Brain pericyte (primary cell): ENCODE measurements at regions not wholly inside any gene's neighbourhood (a gene's known extent, or its start where the extent isn't known, plus 50 kb on each side); places are given as distances from the start of the nearest gene placed in this dataset.

Experiments used
- DNase-seq: peaks from one replicate; pipeline ENCODE4 v3.0.0-alpha.2; 2012; ENCODE audit warnings: low read depth, low spot score

DNA sequence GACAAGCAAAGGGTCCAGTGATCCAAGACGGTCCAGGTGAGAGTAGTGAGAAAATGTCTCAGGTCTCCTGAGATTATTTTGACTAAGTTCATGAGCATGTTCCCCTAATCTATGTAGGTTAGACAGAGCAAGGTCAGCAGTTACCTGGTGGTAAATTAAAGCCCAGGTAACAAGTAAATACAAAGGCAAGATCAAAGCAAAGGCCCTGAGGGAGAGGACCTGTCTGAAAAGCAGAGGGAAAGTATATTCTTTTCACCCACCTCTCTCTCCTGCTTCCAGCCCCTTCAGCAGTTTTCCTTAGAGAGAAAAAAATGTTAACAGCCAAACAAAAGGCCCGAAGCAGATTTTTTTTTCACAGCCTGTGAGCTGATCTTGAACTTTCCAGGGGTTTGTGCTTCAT is 302.7 kb downstream of the MAP2K6 start:
- DNase-seq, result no peak

GRCh38 chr17:69717819-69718218 is 303.3 kb downstream of the MAP2K6 start:
- no peak for DNase-seq

DNA sequence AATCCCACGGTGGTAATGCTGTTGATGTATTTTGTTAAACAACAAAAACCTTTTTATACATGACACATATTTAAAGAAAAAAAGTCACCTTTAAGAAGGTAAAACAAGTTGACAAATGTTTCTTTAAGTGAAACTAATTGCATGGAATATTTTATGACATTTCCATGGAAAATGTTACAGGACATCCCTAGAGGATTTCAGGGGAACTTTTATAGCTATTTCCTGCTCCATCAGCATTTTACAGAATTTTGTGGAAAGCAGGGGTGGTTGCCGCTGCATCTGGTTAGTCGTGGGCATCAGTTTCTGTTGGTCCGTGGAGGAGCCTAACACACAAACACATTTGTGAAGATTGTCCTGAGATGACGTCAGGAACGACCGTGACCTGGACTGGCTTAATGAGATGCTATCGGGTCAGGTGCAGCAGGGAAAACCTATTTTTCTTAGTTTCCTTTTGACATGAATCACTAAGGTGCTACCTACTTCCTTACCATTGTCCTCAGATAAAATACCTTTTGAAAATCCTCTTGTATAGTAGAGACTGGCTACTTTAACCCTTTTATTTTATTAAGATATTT is 305.1 kb downstream of the MAP2K6 start:
- no peak for DNase-seq

DNA sequence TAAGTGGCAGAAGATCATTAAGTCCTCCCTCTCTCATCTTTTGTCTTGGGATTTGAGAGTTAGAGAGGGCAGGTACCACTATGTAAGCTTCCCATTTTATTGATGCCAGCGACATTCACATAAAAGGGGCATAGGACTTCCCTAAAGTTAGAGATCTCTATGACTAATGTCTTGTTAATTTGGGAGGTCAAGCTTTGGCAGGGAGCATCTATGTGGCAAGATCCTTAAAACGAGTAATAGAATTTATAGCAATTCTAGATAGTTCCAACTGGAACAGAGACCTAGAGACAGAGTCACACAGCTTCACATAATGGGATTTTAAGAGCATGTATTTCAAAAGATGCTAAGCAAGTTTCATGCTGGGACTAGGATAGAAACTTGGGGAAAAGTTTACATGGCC is 308.0 kb downstream of the MAP2K6 start:
- DNase-seq, result no peak

GRCh38 chr17:69723316-69723715 is 308.8 kb downstream of the MAP2K6 start:
- DNase-seq, result no peak

GRCh38 chr17:69723741-69724140 is 309.2 kb downstream of the MAP2K6 start:
- DNase-seq, result no peak

- DNase-seq, result no peak
Measured at GRCh38 chr17:69724238-69724637, 309.7 kb downstream of the MAP2K6 start.

DNA sequence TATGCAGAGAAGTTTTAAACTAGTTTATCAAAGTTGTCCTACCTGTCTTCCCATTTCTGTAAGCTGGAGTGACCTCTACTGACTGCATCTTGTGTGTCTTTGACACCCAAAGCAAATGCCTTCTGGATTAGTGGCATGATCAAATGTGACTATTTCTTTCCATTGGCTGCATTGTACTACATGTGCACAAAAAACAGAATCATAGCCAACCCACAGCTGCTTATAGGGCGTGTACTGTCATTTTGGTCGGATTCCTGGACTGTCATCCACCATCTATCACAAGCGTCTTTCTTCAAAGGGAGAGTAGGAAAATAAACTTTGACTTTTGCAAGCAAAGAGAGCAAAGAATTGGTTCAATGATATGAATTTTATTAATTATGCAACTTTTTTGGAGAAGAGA is 310.6 kb downstream of the MAP2K6 start:
- DNase-seq, result no peak

DNA sequence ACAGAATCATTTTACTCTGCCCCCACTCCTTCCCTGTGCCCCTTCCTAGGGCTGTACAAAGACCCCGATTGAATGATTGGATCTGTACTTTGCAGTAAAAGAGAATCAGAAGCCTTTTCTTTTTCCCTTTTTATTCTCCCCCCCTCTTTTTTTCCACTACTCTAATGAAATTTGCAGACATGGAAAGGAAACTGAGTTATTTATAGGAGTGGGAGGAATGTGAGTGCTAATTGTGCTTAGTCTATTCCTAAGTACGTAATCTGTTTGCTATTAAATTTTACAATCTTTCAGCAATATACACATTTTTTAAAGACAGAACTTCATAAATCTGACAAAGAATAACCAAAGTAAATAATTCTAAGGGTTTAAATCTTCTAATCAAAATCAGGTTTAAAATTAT is 314.3 kb downstream of the MAP2K6 start:
- DNase-seq, result no peak

DNA sequence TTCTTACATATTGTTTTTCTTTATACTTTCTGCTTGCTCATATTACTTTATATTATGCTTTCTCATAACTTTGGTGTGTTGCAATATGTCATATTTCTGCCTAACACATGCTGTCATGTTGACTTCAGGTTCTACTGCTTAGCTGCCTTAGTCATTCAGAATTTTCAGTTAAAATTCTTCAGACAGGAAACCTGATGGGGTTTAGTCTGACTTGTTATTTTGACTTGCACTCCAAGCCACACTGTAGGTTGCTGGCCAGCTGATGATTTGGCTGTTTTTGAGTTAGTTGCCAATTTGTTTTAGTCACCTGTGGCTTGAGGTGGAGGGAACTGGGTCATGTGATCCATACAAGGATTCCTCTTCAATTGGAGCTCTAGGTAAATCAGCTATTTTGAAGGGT is 315.4 kb downstream of the MAP2K6 start:
- DNase-seq, result no peak

DNA sequence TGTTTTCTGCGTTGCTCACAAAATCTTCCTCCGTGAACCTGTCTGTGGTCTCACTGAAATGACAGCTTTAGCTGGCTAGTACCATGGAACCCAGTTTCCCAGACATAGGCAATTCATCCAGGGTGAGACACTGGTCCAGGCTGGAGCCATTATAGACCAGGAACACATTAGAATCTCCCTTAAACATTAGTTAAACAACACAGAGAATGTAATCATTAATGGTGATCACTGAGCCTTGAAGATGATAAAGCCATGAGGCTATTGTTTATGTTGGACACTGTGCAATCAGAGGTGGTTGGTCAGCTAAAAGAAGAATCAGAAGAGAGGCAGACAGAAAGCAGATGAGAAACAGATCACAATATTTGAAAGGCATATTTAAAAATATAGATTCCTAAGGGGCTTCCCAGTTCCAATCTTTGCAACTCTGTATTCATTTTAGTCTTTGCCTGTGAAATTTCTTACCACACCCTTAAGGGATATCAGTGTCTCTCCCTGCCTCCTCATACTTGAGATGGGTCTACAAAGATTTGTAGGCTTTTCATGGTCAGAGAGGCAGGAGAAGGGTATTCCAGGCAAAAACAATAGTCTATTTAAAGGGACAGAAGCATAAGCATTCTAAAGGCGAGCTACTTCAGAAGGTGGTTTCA is 317.9 kb downstream of the MAP2K6 start:
- DNase-seq, result no peak

DNA sequence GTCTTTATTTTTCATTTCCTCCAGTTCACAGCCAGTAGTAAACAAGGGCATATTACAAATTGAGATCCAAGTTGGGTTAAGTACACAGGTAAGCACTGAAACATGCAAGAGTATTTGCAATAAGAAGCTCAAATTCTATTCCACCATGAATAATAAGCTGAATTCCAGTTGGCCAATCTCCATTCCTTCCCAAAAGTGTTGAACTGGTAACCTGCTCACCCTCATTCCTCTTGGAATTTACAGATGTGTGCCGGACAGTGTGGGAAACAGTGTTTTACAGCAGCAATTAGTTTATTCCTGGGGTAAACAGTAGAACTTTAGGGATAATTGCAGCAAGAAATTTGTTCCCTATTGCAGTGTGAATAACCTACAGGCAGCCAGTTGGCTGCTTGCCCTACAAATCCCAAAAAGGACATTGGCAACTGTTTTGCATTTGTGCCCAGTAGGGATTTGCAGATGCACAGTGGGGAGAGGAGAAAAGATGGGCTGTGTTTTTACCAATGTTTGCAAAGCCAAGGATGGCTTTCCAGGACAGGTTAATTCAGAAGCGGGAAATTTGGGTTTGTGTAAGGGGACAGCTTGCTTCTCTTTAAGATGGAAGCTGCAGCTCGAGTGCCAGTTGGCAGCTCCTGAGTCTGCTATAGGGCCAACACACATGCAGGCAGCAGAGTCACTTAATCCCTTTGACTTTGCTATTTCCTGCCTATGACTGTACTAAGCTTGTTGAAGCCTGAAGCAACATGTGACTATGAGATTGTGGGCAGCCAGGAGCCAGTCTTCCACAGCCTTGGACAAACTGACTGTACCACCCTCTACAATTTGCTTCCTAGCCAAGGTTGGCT is 318.9 kb downstream of the MAP2K6 start:
- DNase-seq, result no peak

- no peak for DNase-seq
Measured at GRCh38 chr17:69734656-69735055, 320.2 kb downstream of the MAP2K6 start.

GRCh38 chr17:69735285-69735684 is 320.8 kb downstream of the MAP2K6 start:
- no peak for DNase-seq

GRCh38 chr17:69743091-69743490 is 328.6 kb downstream of the MAP2K6 start:
- no peak for DNase-seq

GRCh38 chr17:69744512-69745070 is 330.1 kb downstream of the MAP2K6 start:
- DNase-seq, result no peak

DNA sequence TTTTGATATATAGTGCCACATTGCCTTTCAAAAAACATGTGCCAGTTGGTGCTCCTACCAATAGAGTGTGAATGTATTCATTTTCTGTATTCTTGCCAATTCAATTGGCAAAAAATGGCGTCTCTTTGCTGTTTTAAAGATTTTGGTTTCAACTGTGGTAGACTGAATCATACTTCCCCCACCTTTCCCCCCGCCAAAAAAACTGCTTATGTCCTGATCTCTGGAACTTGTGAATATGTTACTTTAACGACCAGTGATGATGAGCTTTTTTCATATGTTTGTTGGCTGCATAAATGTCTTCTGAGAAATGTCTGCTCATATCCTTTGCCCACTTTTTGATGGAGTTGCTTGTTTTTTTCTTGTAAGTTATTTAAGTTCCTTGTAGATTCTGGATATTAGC is 325.1 kb upstream of the KCNJ16 start:
- DNase-seq, result no peak

GRCh38 chr17:69757688-69758430 is 317.2 kb upstream of the KCNJ16 start:
- no peak for DNase-seq

GRCh38 chr17:69760562-69760961 is 314.5 kb upstream of the KCNJ16 start:
- no peak for DNase-seq

GRCh38 chr17:69761011-69761410 is 314.0 kb upstream of the KCNJ16 start:
- DNase-seq, result no peak

- no peak for DNase-seq
Measured at GRCh38 chr17:69761767-69762321, 313.2 kb upstream of the KCNJ16 start.

DNA sequence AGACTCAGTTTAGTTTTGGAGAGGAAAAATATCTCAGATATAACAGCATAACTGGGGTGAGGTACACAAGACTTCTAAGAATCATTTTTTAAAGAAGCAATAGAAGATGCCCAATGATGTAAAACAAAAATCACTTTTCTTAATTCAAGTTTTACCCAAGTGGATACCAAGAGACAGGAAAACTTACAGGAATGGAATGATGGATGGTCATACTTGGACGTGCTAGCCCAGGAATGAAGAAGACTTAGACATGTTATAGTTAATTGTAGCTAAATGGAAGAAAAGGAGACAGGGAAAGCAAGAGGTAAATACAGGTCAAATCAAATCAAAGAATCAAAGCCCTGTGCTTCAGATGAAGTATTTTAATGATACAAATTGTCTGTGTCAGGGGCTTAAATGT is 312.7 kb upstream of the KCNJ16 start:
- no peak for DNase-seq
